OCI-LY7 (cell line): ENCODE measurements at regions not wholly inside any gene's neighbourhood (a gene's known extent, or its start where the extent isn't known, plus 50 kb on each side); places are given as distances from the start of the nearest gene placed in this dataset.

Experiments used
- CTCF ChIP-seq: fragments of 200-600 bp; sonication (generic); conservative IDR thresholded peaks from 2 replicates; pipeline ENCODE4 v1.5.1; 2014; ENCODE audit warnings: mild to moderate bottlenecking, antibody characterized with exemption, low read length, moderate library complexity, mixed read lengths
- EZH2phosphoT487 ChIP-seq: fragments of 200-600 bp; sonication (generic); IDR thresholded peaks from 2 replicates; pipeline ENCODE4 v1.6.1; 2018; ENCODE audit warnings: low read depth, borderline replicate concordance, mild to moderate bottlenecking, mixed run types, antibody characterized with exemption, low read length, moderate library complexity, mixed read lengths

GRCh38 chr10:10865303-10865702, 152.4 kb upstream of the CELF2 start:
- TF ChIP-seq CTCF (no peak), EZH2phosphoT487 (no peak)
